ENCODE measurements at regions not wholly inside any gene's neighbourhood (a gene's known extent, or its start where the extent isn't known, plus 50 kb on each side); places are given as distances from the start of the nearest gene placed in this dataset.

DNA sequence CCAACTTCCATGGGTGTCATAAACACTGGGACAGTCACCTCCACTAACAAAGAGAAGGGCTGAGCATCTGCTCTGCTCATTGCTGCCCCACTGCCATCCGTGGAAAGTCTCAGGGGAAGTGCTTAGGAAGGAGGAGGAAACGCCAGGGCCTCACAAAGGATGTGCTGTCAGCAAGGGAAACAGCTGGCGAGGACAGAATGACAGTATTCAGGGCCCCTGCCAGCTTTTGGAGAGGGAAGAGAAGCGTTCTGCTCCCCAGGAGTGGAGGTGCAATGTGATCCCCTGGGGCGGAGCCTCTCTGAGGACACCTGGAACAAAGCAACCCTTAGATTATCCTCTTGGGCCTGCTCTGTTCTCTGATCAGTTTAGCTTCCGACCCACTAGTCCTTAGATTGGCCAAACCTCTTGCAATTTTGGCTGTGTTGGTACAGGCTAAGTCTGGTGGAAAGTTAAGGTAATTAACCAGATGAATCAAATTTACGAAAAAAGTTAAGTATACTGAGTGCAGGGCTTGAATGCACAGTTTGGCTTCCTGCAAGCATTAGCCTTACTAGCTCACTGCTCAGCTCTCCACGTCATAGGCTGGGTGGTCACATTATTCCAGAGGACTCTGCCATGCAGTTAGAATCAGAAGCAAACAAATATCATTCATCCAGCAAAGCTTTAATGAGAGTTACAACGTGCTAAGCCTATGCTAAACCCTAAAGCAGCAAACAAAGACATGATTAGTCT, 170.2 kb upstream of the NFIA start:
- TF ChIP-seq, protein P1, sequence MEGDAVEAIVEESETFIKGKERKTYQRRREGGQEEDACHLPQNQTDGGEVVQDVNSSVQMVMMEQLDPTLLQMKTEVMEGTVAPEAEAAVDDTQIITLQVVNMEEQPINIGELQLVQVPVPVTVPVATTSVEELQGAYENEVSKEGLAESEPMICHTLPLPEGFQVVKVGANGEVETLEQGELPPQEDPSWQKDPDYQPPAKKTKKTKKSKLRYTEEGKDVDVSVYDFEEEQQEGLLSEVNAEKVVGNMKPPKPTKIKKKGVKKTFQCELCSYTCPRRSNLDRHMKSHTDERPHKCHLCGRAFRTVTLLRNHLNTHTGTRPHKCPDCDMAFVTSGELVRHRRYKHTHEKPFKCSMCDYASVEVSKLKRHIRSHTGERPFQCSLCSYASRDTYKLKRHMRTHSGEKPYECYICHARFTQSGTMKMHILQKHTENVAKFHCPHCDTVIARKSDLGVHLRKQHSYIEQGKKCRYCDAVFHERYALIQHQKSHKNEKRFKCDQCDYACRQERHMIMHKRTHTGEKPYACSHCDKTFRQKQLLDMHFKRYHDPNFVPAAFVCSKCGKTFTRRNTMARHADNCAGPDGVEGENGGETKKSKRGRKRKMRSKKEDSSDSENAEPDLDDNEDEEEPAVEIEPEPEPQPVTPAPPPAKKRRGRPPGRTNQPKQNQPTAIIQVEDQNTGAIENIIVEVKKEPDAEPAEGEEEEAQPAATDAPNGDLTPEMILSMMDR (IDR thresholded peaks at IDR 0.05; ENCODE audit: insufficient read depth, low read depth, low read length, missing control alignments) = no peak
- DNase-seq (ENCODE audit: low read depth) = no peak
- H3K4me3 ChIP-seq (ENCODE audit: low read depth, low read length) = no peak overlapping the region

DNA sequence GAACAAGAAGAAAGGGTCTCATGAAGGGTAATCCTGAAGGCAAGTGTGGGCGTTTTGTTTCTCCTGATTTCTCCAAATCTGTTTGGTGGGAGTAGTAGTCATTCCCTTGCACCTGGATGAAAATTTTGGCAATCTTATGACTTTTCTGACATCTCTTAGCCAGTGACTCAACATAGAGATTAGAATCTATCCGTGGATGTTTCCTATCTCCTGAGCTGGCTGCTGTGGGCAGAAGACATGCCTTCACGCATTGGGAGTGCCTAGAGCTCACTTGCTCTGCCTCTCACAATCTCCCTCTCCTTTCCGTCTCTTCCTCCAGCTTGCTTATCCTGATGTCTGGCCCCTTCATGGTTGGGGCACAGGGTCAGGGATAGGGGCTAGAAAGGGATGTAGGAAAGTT, 174.2 kb upstream of the NFIA start:
- TF ChIP-seq, protein P1 (IDR thresholded peaks at IDR 0.05; ENCODE audit: insufficient read depth, low read depth, low read length, missing control alignments) = no peak
- no peak overlapping the region for H3K4me3 ChIP-seq (ENCODE audit: low read depth, low read length)
- no peak for DNase-seq (ENCODE audit: low read depth)

DNA sequence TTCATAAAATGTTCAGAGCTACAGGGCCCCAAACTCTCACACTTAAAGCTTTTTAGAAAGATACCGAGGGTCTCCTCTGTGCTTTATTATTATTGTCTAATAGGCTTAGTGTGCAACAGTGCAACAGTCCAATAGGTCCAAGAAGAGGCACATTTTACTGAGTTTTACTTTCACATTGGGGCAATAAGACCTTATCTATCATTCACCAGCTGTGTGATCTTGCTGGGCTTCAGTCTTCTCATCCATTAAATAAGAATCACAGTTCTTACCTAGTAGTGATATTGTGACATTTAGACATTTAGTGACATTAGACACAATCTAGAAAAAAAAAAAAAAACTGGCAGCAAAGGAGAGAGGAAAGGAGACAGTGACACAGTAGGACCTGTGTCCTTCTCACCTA, 175.8 kb upstream of the NFIA start:
- TF ChIP-seq, protein P1 (IDR thresholded peaks at IDR 0.05; ENCODE audit: insufficient read depth, low read depth, low read length, missing control alignments) = no peak
- H3K4me3 ChIP-seq (ENCODE audit: low read depth, low read length) = no peak overlapping the region
- DNase-seq (ENCODE audit: low read depth) = no peak

DNA sequence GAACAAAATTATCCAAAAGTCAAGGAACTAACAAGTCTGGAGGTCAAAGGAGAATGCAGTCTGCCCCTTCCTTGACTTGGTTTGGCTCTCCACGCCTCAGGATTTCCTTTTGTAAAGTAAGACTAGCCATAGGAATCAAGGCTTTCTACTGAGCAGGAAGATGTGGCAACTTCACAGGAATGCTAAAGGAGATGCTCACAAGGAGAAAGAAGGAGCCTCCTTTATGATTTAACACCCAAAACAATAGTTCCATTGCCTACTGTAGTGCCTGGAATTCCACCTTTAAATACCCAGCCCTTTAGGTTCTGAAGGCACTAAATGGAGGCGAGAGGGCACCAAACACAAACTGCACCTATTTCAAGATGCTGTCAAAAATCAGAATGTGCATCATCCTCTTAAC, 176.3 kb upstream of the NFIA start:
- H3K4me3 ChIP-seq (ENCODE audit: low read depth, low read length) = no peak overlapping the region
- TF ChIP-seq, protein P1 (IDR thresholded peaks at IDR 0.05; ENCODE audit: insufficient read depth, low read depth, low read length, missing control alignments) = no peak
- no peak for DNase-seq (ENCODE audit: low read depth)

DNA sequence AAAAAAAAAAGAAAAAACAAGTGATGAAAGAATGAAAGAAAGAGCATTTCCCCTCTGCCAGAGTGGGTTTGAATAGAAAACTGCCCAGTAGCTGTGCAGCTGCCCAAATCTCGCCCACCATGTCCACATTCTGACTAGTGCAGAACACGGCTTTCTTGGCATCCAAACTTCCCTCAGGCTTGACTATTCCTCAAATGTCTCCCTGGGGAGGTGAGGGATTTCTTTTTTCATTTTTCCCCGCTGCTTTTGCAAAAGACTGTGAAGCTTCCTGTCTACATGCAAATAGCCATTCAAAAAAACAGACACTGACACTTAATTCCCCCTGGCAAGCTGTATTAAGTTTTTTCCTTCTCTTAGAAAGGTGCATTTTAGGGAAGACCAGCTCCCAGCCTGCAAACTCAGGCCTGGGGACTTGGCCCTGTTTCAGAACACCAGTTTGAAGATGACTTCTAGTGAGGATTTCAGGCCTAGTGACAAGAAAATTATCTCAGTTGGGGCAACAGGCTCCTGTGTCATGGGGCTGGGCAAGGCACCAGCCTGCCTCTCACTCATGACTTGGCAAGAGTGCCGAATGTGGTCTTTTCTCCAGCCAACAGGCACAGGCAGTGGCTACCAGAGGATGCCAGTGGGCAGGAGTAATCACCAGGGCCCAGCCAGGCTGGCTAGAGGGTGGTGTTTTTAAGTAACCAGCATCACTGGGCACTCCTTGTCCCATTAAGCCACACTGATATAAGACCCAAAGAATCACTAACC, 178.1 kb upstream of the NFIA start:
- no peak for DNase-seq (ENCODE audit: low read depth)
- TF ChIP-seq, protein P1 (IDR thresholded peaks at IDR 0.05; ENCODE audit: insufficient read depth, low read depth, low read length, missing control alignments) = no peak
- no peak overlapping the region for H3K4me3 ChIP-seq (ENCODE audit: low read depth, low read length)

DNA sequence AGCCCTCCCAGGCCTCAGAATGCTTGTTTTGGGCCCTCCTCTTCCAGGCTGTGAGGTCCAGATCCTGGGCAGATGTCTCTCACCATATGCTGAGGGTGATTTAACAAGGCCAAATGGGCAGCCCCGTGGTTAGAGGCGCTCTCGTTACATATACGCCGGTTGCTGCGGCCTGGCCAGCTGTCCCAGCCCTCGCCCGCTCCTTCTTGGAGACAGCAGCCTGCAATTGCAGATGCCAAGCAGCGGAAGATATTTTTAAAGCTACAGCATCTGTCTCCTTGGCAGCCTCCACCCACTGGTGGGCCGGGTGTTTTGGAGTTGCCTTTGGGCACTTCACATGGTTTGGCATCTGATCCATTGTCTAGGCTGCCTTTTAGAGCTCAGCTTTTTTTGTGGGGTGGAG, 178.8 kb upstream of the NFIA start:
- TF ChIP-seq, protein P1 (IDR thresholded peaks at IDR 0.05; ENCODE audit: insufficient read depth, low read depth, low read length, missing control alignments) = no peak
- DNase-seq (ENCODE audit: low read depth) = no peak
- H3K4me3 ChIP-seq (ENCODE audit: low read depth, low read length) = no peak overlapping the region
